Duodenal mucosa (tissue), 2 donors: ENCODE measurements at regions not wholly inside any gene's neighbourhood (a gene's known extent, or its start where the extent isn't known, plus 50 kb on each side); places are given as distances from the start of the nearest gene placed in this dataset.
"Not testable (repeated sequence)": the region's sequence is repeated elsewhere in the genome, so short reads cannot be mapped to it uniquely, and the experiment has no call there.

Experiments
- H3K27ac ChIP-seq: one replicate; pipeline ENCODE4 v1.7.0; 2013; ENCODE audit warnings: low read depth, low read length
- H3K27me3 ChIP-seq, 2 donors: one replicate each; pipeline ENCODE4 v1.7.0; 2013; ENCODE audit warnings: low read length in 2 of 2, control low read depth in 1 of 2; ENCODE audit not compliant: insufficient read depth in 2 of 2, control insufficient read depth in 1 of 2
- H3K36me3 ChIP-seq, 2 donors: one replicate each; pipeline ENCODE4 v1.7.0; 2013; ENCODE audit warnings: low read length in 2 of 2, control low read depth in 1 of 2; ENCODE audit not compliant: insufficient read depth in 2 of 2, control insufficient read depth in 1 of 2
- H3K4me1 ChIP-seq, 2 donors: one replicate each; pipeline ENCODE4 v1.7.0; 2013; ENCODE audit warnings: low read length in 2 of 2, control low read depth in 1 of 2; ENCODE audit not compliant: insufficient read depth in 2 of 2, control insufficient read depth in 1 of 2
- H3K4me3 ChIP-seq, 2 donors: one replicate each; pipeline ENCODE4 v1.7.0; 2013; ENCODE audit warnings: low read length in 2 of 2, low read depth in 1 of 2
- H3K9ac ChIP-seq, 2 donors: one replicate each; pipeline ENCODE4 v1.7.0; 2013; ENCODE audit warnings: low read length in 2 of 2, low read depth in 1 of 2
- H3K9me3 ChIP-seq, 2 donors: one replicate each; pipeline ENCODE4 v1.7.0; 2013; ENCODE audit warnings: low read length in 2 of 2, control low read depth in 1 of 2; ENCODE audit not compliant: control insufficient read depth in 1 of 2

- not testable (repeated sequence) for H3K4me3 ChIP-seq, H3K36me3 ChIP-seq, H3K4me1 ChIP-seq, H3K27me3 ChIP-seq, H3K9ac ChIP-seq, H3K27ac ChIP-seq
- H3K9me3 ChIP-seq: peaks cover 18 to 21% of the 10 kb centered on the region in 2 donors
These were observed 302.4 kb downstream of the GOLGA6L6 start for GRCh38 chr15:20239186-20239585.

DNA sequence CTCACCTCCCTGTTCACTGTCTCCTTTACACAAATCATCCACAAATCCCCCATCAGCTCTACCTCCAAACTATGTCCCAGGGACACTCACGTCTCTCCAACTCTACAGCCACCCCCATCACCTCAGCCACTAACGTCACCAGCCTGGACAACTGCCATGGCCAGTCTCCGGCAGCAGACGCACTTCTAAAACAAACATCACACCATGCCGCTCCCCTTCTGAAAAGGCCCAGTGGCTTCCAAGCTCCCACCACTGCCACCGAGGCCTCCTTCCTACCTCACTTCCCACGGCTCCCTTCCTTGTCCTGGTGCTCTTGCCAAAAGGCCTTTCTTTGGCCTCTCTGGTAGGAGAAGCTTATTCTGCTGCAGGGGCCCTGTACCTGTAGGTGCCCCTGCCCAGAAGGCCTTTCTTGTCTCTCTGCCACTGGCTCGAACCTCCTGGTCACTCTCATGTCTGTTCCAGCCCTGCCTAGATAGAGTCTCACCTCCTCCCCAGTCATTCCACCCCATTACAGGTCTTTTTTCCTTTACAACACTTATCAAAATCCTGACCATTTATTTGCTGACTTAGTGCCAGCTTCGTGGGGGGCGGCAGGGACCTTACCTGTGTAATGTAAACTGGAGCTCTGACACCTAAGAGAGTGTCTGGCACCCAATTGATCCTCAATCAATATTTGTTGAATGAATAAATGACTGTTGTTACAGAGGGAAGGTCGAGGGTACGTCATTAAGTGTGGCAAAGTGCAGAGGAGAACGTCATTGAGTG lies 304.2 kb downstream of the GOLGA6L6 start:
- H3K36me3 ChIP-seq, H3K4me1 ChIP-seq, H3K27ac ChIP-seq, H3K27me3 ChIP-seq, H3K4me3 ChIP-seq, H3K9ac ChIP-seq: not testable (repeated sequence)
- H3K9me3 ChIP-seq: peaks cover 13 to 24% of the 10 kb centered on the region in 2 donors

- H3K36me3 ChIP-seq, H3K27me3 ChIP-seq, H3K27ac ChIP-seq, H3K4me3 ChIP-seq, H3K9ac ChIP-seq, H3K4me1 ChIP-seq: not testable (repeated sequence)
- H3K9me3 ChIP-seq: peaks cover 13 to 21% of the 10 kb centered on the region in 2 donors
These were observed 305.9 kb downstream of the GOLGA6L6 start for GRCh38 chr15:20235728-20236127.

- not testable (repeated sequence) for H3K4me1 ChIP-seq, H3K27ac ChIP-seq, H3K9me3 ChIP-seq, H3K4me3 ChIP-seq, H3K36me3 ChIP-seq, H3K27me3 ChIP-seq, H3K9ac ChIP-seq
These were observed 307.5 kb downstream of the GOLGA6L6 start for GRCh38 chr15:20234006-20234540.

GRCh38 chr15:20232457-20232856 lies 309.1 kb downstream of the GOLGA6L6 start:
- not testable (repeated sequence) for H3K27ac ChIP-seq, H3K4me3 ChIP-seq, H3K4me1 ChIP-seq, H3K27me3 ChIP-seq, H3K36me3 ChIP-seq, H3K9me3 ChIP-seq, H3K9ac ChIP-seq

GRCh38 chr15:20230656-20231055 lies 310.9 kb downstream of the GOLGA6L6 start:
- not testable (repeated sequence) for H3K9ac ChIP-seq, H3K9me3 ChIP-seq, H3K4me3 ChIP-seq, H3K4me1 ChIP-seq, H3K27ac ChIP-seq, H3K36me3 ChIP-seq, H3K27me3 ChIP-seq

DNA sequence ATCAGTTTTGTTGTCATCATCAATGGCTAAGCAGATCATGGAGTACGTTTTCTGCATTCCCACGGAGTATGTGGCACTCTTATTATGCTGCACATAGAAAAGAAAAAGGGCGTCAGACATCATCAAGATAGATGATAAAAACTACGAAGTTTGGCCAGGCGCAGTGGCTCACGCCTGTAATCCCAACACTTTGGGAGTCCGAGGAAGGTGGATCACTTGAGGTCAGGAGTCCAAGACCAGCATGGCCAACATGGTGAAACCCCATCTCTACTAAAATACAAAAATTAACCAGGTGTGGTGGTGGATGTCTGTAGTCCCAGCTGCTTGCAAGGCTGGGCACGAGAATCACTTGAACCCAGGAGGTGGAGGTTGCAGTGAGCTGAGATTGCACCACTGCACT lies 312.8 kb downstream of the GOLGA6L6 start:
- not testable (repeated sequence) for H3K27me3 ChIP-seq, H3K4me3 ChIP-seq, H3K9ac ChIP-seq, H3K9me3 ChIP-seq, H3K36me3 ChIP-seq, H3K27ac ChIP-seq, H3K4me1 ChIP-seq

- not testable (repeated sequence) for H3K9me3 ChIP-seq, H3K4me1 ChIP-seq, H3K27me3 ChIP-seq, H3K36me3 ChIP-seq, H3K4me3 ChIP-seq, H3K27ac ChIP-seq, H3K9ac ChIP-seq
These were observed 314.3 kb downstream of the GOLGA6L6 start for GRCh38 chr15:20227119-20227853.

DNA sequence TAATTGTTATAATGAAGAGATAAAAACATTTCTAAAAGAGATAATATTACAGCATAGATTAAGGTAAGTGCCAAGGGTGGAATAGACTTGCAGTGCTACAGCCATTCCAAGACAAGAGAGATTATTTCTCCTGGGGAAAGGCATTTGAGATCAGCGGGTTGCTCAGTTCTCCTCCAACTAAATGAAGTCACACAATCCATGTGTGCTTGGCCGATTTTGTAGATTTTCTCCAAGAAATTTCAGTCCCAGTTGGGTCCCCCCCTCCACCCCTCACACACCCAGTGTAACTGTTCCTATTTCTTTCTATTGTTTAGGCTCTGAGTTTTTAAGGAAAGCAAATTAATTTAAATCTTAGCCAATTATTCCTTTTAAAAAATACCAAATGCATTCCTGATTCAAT lies 315.1 kb downstream of the GOLGA6L6 start:
- not testable (repeated sequence) for H3K36me3 ChIP-seq, H3K9me3 ChIP-seq, H3K9ac ChIP-seq, H3K4me3 ChIP-seq, H3K27ac ChIP-seq, H3K4me1 ChIP-seq, H3K27me3 ChIP-seq

- not testable (repeated sequence) for H3K27me3 ChIP-seq, H3K27ac ChIP-seq, H3K9me3 ChIP-seq
These were observed 320.5 kb downstream of the GOLGA6L6 start for GRCh38 chr15:20221063-20221462.

More at GRCh38 chr15:20221063-20221462, 320.5 kb downstream of the GOLGA6L6 start:
- not testable (repeated sequence) for H3K36me3 ChIP-seq, H3K4me3 ChIP-seq, H3K4me1 ChIP-seq, H3K9ac ChIP-seq
